ENCODE measurements at regions not wholly inside any gene's neighbourhood (a gene's known extent, or its start where the extent isn't known, plus 50 kb on each side); places are given as distances from the start of the nearest gene placed in this dataset.

DNA sequence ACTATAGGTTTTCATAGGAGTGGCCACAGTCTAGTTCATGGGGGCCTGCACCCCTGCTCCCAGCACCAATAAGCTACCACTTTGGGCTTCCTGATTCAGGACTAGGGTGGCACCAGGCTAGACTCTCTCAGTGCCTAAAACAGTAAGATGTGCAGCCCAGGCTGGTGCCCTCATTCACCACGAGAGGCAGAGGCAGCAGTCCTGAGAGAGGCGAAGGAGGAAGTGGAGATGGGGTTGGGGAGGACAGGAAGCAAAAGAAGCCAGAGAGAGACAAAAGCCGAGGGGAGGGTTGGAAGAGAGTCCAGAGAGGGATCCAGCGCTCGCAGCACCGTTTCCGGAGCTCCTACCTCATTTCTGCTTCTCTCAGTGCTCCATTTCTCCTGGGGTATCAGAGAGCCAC lies 180.9 kb downstream of the MED10 start:
- H3K4me3 Mint-ChIP-seq: no peak overlapping the region
- H3K4me1 Mint-ChIP-seq: no peaks in the 10 kb centered on the region
- no peak overlapping the region for H3K27ac Mint-ChIP-seq (ENCODE audit: low read depth)
- ATAC-seq (replicated peaks; ENCODE audit: extremely low read depth, poor library complexity, severe bottlenecking) (no peak), DNase-seq (ENCODE audit: low spot score in 2 of 2) (no peak)
- H3K36me3 Mint-ChIP-seq (ENCODE audit: insufficient read depth): peaks cover 3% of the 10 kb centered on the region
- no peaks in the 10 kb centered on the region for H3K9me3 Mint-ChIP-seq
- H3K27me3 Mint-ChIP-seq: peaks cover 33% of the 10 kb centered on the region

DNA sequence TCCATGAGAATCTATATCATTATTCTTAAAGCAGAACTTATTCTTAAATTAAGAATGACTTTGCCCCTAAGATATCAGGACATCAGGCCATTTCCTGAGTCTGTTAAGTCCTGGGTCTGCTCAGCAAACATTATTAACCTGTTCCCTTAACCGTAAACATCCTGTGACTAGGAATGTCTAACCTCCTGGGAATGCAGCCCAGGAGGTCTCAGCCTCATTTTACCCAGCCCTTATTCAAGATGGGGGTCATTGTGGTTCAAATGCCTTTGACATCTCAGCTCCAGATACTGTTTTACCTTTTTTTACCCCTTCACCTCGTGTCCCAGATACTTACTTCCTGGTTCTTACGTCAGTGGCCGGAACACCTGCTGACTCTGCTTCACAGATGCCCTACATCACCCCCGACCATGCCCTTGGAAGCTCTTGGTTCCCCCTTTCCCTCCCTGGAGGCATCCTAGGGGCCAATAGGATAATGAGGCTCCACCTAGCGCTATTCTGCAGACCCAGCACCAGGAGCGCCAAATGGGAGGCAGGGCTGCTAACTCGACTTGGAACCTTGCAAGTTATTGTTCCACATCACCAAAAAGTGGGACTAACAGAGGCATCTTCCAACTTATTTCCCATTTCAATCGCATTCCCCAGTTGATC lies 182.5 kb downstream of the MED10 start:
- Mint-ChIP-seq H3K4me1 (no peaks in the 10 kb centered on the region), H3K4me3 (no peak overlapping the region), H3K27me3 (peaks cover 30% of the 10 kb centered on the region), H3K36me3 (ENCODE audit: insufficient read depth) (peaks cover 3% of the 10 kb centered on the region), H3K9me3 (no peaks in the 10 kb centered on the region), H3K27ac (ENCODE audit: low read depth) (no peak overlapping the region)
- ATAC-seq (replicated peaks; ENCODE audit: extremely low read depth, poor library complexity, severe bottlenecking): no peak
- DNase-seq (ENCODE audit: low spot score in 2 of 2): no peak

- Mint-ChIP-seq H3K36me3 (ENCODE audit: insufficient read depth) (no peaks in the 10 kb centered on the region), H3K27ac (ENCODE audit: low read depth) (no peak overlapping the region), H3K27me3 (peaks cover 23% of the 10 kb centered on the region), H3K9me3 (no peaks in the 10 kb centered on the region), H3K4me3 (no peak overlapping the region), H3K4me1 (no peaks in the 10 kb centered on the region)
- no peak for ATAC-seq (replicated peaks; ENCODE audit: extremely low read depth, poor library complexity, severe bottlenecking)
- no peak for DNase-seq (ENCODE audit: low spot score in 2 of 2)
These were observed 183.3 kb downstream of the MED10 start for GRCh38 chr5:6194906-6195612.

GRCh38 chr5:6194261-6194875 lies 184.0 kb downstream of the MED10 start:
- Mint-ChIP-seq H3K4me3 (no peak overlapping the region), H3K27ac (ENCODE audit: low read depth) (no peak overlapping the region), H3K9me3 (no peaks in the 10 kb centered on the region), H3K36me3 (ENCODE audit: insufficient read depth) (no peaks in the 10 kb centered on the region), H3K4me1 (no peaks in the 10 kb centered on the region), H3K27me3 (peaks cover 23% of the 10 kb centered on the region)
- DNase-seq (ENCODE audit: low spot score in 2 of 2) (no peak), ATAC-seq (replicated peaks; ENCODE audit: extremely low read depth, poor library complexity, severe bottlenecking) (no peak)

GRCh38 chr5:6193310-6193709 lies 185.0 kb downstream of the MED10 start:
- no peaks in the 10 kb centered on the region for H3K4me1 Mint-ChIP-seq

GRCh38 chr5:6190838-6191237 lies 187.5 kb downstream of the MED10 start:
- H3K36me3 Mint-ChIP-seq (ENCODE audit: insufficient read depth): no peaks in the 10 kb centered on the region
- no peak overlapping the region for H3K27ac Mint-ChIP-seq (ENCODE audit: low read depth)
- H3K9me3 Mint-ChIP-seq: no peaks in the 10 kb centered on the region
- ATAC-seq (replicated peaks; ENCODE audit: extremely low read depth, poor library complexity, severe bottlenecking): no peak
- peaks cover 8% of the 10 kb centered on the region for H3K27me3 Mint-ChIP-seq
- no peak overlapping the region for H3K4me3 Mint-ChIP-seq
- no peaks in the 10 kb centered on the region for H3K4me1 Mint-ChIP-seq
- no peak for DNase-seq (ENCODE audit: low spot score in 2 of 2)

More at GRCh38 chr5:6193310-6193709, 185.0 kb downstream of the MED10 start:
- no peaks in the 10 kb centered on the region for H3K36me3 Mint-ChIP-seq (ENCODE audit: insufficient read depth)
- H3K4me3 Mint-ChIP-seq: no peak overlapping the region
- DNase-seq (ENCODE audit: low spot score in 2 of 2): no peak
- no peak overlapping the region for H3K27ac Mint-ChIP-seq (ENCODE audit: low read depth)
- H3K9me3 Mint-ChIP-seq: no peaks in the 10 kb centered on the region
- no peak for ATAC-seq (replicated peaks; ENCODE audit: extremely low read depth, poor library complexity, severe bottlenecking)
- peaks cover 23% of the 10 kb centered on the region for H3K27me3 Mint-ChIP-seq

GRCh38 chr5:6188976-6189375 lies 189.4 kb downstream of the MED10 start:
- Mint-ChIP-seq H3K27me3 (peaks cover 8% of the 10 kb centered on the region), H3K36me3 (ENCODE audit: insufficient read depth) (no peaks in the 10 kb centered on the region), H3K27ac (ENCODE audit: low read depth) (no peak overlapping the region)

DNA sequence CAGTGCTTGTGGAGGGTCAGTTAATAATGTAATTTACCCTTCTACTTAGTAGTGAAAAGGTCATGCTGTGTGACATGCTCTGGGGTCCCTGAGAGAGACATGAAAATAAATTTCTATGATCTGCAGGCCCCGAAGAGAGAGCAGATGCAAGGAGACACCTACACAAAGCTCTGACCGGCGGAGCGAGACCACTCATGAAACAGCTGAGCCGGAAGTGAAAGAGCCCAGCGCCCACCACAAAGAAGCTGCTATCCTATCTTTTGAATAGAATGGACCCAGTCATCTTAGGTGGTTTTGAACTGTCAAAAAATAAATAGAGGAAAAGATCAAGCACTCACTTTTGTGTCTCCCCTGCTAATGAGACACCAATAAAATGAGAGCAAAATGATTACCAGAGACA lies 190.0 kb downstream of the MED10 start:
- Mint-ChIP-seq H3K4me1 (no peaks in the 10 kb centered on the region), H3K9me3 (no peaks in the 10 kb centered on the region), H3K27ac (ENCODE audit: low read depth) (no peak overlapping the region), H3K36me3 (ENCODE audit: insufficient read depth) (no peaks in the 10 kb centered on the region), H3K27me3 (peaks cover 3% of the 10 kb centered on the region), H3K4me3 (no peak overlapping the region)
- no peak for ATAC-seq (replicated peaks; ENCODE audit: extremely low read depth, poor library complexity, severe bottlenecking)
- no peak for DNase-seq (ENCODE audit: low spot score in 2 of 2)

More at GRCh38 chr5:6188976-6189375, 189.4 kb downstream of the MED10 start:
- Mint-ChIP-seq H3K9me3 (no peaks in the 10 kb centered on the region), H3K4me1 (no peaks in the 10 kb centered on the region), H3K4me3 (no peak overlapping the region)
- no peak for ATAC-seq (replicated peaks; ENCODE audit: extremely low read depth, poor library complexity, severe bottlenecking)
- no peak for DNase-seq (ENCODE audit: low spot score in 2 of 2)

GRCh38 chr5:6187501-6187900 lies 190.8 kb downstream of the MED10 start:
- Mint-ChIP-seq H3K4me3 (no peak overlapping the region), H3K9me3 (no peaks in the 10 kb centered on the region), H3K27ac (ENCODE audit: low read depth) (no peak overlapping the region), H3K36me3 (ENCODE audit: insufficient read depth) (no peaks in the 10 kb centered on the region), H3K4me1 (no peaks in the 10 kb centered on the region), H3K27me3 (no peaks in the 10 kb centered on the region)
- DNase-seq (ENCODE audit: low spot score in 2 of 2): no peak
- ATAC-seq (replicated peaks; ENCODE audit: extremely low read depth, poor library complexity, severe bottlenecking): no peak

GRCh38 chr5:6185574-6185973 lies 192.8 kb downstream of the MED10 start:
- no peak for ATAC-seq (replicated peaks; ENCODE audit: extremely low read depth, poor library complexity, severe bottlenecking)

DNA sequence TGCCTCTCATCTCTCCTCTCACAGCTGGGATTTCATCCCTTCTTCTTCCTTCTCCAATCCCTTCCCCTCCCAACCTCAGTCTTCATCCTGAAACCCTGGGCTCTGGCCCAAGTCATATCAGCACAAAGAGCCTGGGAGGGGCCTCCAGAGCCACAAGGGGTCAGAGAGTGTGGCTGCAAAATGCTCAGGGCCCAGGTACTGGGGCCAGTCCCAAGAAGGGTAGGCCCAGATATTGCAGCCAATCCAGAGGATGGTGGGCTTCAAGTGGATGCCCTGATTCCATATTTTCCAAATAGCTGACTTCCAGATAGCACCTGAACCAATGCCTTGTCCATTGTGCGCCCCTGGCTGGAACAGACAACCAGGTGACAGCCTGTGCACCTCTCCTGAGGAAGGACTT lies 193.9 kb downstream of the MED10 start:
- Mint-ChIP-seq H3K36me3 (ENCODE audit: insufficient read depth) (no peaks in the 10 kb centered on the region), H3K27me3 (peaks cover 10% of the 10 kb centered on the region), H3K4me3 (no peak overlapping the region), H3K9me3 (no peaks in the 10 kb centered on the region), H3K4me1 (no peaks in the 10 kb centered on the region), H3K27ac (ENCODE audit: low read depth) (no peak overlapping the region)
- ATAC-seq (replicated peaks; ENCODE audit: extremely low read depth, poor library complexity, severe bottlenecking) (no peak), DNase-seq (ENCODE audit: low spot score in 2 of 2) (no peak)

More at GRCh38 chr5:6185574-6185973, 192.8 kb downstream of the MED10 start:
- Mint-ChIP-seq H3K4me3 (no peak overlapping the region), H3K36me3 (ENCODE audit: insufficient read depth) (no peaks in the 10 kb centered on the region), H3K4me1 (no peaks in the 10 kb centered on the region), H3K27ac (ENCODE audit: low read depth) (no peak overlapping the region), H3K9me3 (no peaks in the 10 kb centered on the region), H3K27me3 (peaks cover 10% of the 10 kb centered on the region)
- DNase-seq (ENCODE audit: low spot score in 2 of 2): no peak

DNA sequence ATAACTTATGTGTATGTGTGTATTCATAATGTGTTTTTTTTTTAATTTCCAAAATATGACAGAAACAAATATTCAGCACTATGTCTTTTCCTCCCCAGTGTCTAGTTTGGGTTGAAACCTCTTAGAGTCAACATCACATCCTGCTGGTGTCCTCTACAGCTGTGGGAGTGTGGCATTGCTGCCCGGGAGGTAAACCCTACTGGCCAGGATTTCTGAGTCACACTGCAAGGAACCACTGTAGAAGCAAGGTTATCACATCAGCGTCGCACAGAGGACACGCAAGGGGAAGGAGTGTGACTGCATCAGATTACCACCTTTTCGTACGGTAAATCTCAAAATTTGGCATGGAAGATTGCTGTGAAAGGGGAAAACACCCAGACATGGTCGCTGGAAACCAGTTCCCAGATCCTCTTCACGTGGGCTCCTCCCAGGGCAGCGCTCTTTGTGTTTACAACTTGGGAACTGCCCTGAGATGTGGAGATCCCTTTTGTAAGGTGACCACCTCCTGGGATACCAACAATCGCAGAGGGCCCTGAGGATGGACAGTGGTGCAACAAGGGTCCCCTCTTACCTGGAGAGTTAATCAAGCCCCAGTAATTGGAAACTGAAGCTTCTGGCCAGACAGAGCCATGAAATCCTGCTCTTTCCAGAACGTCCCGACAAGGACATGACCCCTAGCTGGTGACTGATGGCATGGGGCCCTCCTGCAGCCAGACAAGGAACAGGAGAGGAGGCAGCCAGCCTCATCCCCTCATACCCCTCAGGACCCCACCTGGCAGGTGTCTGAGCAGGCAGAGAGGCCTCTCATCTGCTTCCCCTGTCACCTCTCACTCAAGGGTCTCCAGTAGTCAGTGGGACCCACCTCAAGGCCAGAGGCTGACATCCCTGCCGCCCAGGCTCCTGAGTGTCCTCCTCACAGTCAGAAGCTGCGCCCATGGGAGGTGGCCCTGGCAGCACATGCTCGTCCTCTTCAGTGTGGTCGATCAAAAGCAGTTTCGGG lies 194.7 kb downstream of the MED10 start:
- DNase-seq (ENCODE audit: low spot score in 2 of 2) (no peak), ATAC-seq (replicated peaks; ENCODE audit: extremely low read depth, poor library complexity, severe bottlenecking) (no peak)
- Mint-ChIP-seq H3K27me3 (peaks cover 10% of the 10 kb centered on the region), H3K27ac (ENCODE audit: low read depth) (no peak overlapping the region), H3K4me3 (no peak overlapping the region), H3K36me3 (ENCODE audit: insufficient read depth) (no peaks in the 10 kb centered on the region), H3K4me1 (no peaks in the 10 kb centered on the region), H3K9me3 (no peaks in the 10 kb centered on the region)

Data from central memory CD8-positive, alpha-beta T cell (primary cell).